ENCODE measurements at regions not wholly inside any gene's neighbourhood (a gene's known extent, or its start where the extent isn't known, plus 50 kb on each side); places are given as distances from the start of the nearest gene placed in this dataset.

DNA sequence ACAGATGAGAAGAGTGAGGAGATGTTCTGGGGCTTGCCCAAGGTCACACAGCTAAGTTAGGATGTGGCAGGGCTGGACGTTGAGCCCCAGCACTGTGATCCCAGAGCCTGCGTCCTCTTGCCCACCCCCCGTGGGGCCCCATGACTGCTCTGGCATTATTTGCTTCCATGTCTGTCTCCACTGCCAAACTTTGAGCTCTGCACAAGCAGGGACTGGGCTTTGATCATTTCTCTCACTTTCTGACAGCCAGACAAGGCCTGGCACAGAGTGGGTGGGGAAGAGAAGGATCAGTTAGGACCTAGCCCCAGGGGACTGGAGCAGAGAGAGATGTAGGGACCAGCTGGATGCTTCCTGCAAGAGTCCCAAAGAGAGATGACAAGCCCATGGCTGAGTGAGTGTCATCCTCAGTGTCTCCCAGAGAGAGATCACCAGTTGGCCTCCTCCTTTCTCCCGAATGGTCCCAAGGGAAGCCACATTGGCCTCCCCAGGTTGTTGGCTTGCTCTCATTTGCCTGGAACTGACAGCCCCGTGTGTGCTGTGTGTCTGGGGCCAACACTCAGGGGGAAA, 126.7 kb upstream of the PWP1 start (continued):
- TF ChIP-seq, protein P1, sequence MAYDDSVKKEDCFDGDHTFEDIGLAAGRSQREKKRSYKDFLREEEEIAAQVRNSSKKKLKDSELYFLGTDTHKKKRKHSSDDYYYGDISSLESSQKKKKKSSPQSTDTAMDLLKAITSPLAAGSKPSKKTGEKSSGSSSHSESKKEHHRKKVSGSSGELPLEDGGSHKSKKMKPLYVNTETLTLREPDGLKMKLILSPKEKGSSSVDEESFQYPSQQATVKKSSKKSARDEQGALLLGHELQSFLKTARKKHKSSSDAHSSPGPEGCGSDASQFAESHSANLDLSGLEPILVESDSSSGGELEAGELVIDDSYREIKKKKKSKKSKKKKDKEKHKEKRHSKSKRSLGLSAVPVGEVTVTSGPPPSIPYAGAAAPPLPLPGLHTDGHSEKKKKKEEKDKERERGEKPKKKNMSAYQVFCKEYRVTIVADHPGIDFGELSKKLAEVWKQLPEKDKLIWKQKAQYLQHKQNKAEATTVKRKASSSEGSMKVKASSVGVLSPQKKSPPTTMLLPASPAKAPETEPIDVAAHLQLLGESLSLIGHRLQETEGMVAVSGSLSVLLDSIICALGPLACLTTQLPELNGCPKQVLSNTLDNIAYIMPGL (CRISPR knock-in tag; IDR thresholded peaks at IDR 0.05; ENCODE audit: borderline replicate concordance in 1 of 2, low read depth in 1 of 2): no peak
- TF ChIP-seq PAWR (CRISPR knock-in tag; IDR thresholded peaks at IDR 0.05; ENCODE audit: borderline replicate concordance) (no peak), DMAP1 (CRISPR knock-in tag; IDR thresholded peaks at IDR 0.05) (no peak), ZNF180 (CRISPR knock-in tag; IDR thresholded peaks at IDR 0.05; ENCODE audit: borderline replicate concordance, low read depth) (no peak), NFKBIZ (CRISPR knock-in tag; IDR thresholded peaks at IDR 0.05) (no peak), ZNF567 (CRISPR knock-in tag; IDR thresholded peaks at IDR 0.05; ENCODE audit: borderline replicate concordance) (no peak), ZSCAN21 (CRISPR knock-in tag; IDR thresholded peaks at IDR 0.05; ENCODE audit: borderline replicate concordance) (0 out of 2 replicates have a peak, but pooled peaks have one; percentile 28), POLR2G (IDR thresholded peaks at IDR 0.05; ENCODE audit: low read depth, low read length) (no peak), SYNCRIP (IDR thresholded peaks at IDR 0.05; ENCODE audit: insufficient read depth, low read depth, low read length) (no peak), ZFP36L1 (CRISPR knock-in tag; IDR thresholded peaks at IDR 0.05) (no peak), ZFP36 (IDR thresholded peaks at IDR 0.05; ENCODE audit: borderline replicate concordance, low read depth, low read length, partially characterized antibody) (no peak), ZFP1 (CRISPR knock-in tag; IDR thresholded peaks at IDR 0.05) (0 out of 2 replicates have a peak, but pooled peaks have one; percentile 36), MBD4 (IDR thresholded peaks at IDR 0.05; ENCODE audit: borderline replicate concordance, low read length) (no peak), ZNF234 (CRISPR knock-in tag; conservative IDR thresholded peaks at IDR 0.05) (no peak), SMAD9 (CRISPR knock-in tag; IDR thresholded peaks at IDR 0.05) (no peak), ZSCAN31 (CRISPR knock-in tag; IDR thresholded peaks at IDR 0.05; ENCODE audit: low read depth) (no peak), PHF20 (CRISPR knock-in tag; IDR thresholded peaks at IDR 0.05) (no peak), JUNB (CRISPR knock-in tag; IDR thresholded peaks at IDR 0.05; ENCODE audit: borderline replicate concordance) (no peak), SP1 (IDR thresholded peaks at IDR 0.05) (no peak), SP1 (CRISPR knock-in tag; IDR thresholded peaks at IDR 0.05) (no peak), HMGA1 (CRISPR knock-in tag; conservative IDR thresholded peaks at IDR 0.05) (no peak)
- TF ChIP-seq, protein P2, sequence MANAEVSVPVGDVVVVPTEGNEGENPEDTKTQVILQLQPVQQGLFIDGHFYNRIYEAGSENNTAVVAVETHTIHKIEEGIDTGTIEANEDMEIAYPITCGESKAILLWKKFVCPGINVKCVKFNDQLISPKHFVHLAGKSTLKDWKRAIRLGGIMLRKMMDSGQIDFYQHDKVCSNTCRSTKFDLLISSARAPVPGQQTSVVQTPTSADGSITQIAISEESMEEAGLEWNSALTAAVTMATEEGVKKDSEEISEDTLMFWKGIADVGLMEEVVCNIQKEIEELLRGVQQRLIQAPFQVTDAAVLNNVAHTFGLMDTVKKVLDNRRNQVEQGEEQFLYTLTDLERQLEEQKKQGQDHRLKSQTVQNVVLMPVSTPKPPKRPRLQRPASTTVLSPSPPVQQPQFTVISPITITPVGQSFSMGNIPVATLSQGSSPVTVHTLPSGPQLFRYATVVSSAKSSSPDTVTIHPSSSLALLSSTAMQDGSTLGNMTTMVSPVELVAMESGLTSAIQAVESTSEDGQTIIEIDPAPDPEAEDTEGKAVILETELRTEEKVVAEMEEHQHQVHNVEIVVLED (CRISPR knock-in tag; IDR thresholded peaks at IDR 0.05; ENCODE audit: borderline replicate concordance): no peak
- TF ChIP-seq, protein P3, sequence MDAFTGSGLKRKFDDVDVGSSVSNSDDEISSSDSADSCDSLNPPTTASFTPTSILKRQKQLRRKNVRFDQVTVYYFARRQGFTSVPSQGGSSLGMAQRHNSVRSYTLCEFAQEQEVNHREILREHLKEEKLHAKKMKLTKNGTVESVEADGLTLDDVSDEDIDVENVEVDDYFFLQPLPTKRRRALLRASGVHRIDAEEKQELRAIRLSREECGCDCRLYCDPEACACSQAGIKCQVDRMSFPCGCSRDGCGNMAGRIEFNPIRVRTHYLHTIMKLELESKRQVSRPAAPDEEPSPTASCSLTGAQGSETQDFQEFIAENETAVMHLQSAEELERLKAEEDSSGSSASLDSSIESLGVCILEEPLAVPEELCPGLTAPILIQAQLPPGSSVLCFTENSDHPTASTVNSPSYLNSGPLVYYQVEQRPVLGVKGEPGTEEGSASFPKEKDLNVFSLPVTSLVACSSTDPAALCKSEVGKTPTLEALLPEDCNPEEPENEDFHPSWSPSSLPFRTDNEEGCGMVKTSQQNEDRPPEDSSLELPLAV (CRISPR knock-in tag; conservative IDR thresholded peaks at IDR 0.05; ENCODE audit: low read depth): no peak
- TF ChIP-seq, protein P4, sequence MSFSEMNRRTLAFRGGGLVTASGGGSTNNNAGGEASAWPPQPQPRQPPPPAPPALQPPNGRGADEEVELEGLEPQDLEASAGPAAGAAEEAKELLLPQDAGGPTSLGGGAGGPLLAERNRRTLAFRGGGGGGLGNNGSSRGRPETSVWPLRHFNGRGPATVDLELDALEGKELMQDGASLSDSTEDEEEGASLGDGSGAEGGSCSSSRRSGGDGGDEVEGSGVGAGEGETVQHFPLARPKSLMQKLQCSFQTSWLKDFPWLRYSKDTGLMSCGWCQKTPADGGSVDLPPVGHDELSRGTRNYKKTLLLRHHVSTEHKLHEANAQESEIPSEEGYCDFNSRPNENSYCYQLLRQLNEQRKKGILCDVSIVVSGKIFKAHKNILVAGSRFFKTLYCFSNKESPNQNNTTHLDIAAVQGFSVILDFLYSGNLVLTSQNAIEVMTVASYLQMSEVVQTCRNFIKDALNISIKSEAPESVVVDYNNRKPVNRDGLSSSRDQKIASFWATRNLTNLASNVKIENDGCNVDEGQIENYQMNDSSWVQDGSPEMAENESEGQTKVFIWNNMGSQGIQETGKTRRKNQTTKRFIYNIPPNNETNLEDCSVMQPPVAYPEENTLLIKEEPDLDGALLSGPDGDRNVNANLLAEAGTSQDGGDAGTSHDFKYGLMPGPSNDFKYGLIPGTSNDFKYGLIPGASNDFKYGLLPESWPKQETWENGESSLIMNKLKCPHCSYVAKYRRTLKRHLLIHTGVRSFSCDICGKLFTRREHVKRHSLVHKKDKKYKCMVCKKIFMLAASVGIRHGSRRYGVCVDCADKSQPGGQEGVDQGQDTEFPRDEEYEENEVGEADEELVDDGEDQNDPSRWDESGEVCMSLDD (CRISPR knock-in tag; IDR thresholded peaks at IDR 0.05; ENCODE audit: borderline replicate concordance): no peak
